ENCODE measurements at regions not wholly inside any gene's neighbourhood (a gene's known extent, or its start where the extent isn't known, plus 50 kb on each side); places are given as distances from the start of the nearest gene placed in this dataset.

GRCh38 chr2:221264318-221264717, 307.8 kb downstream of the EPHA4 start:
- Histone ChIP-seq H2BK20ac (ENCODE audit: low read depth, low read length, poor library complexity, severe bottlenecking) (no peak overlapping the region), H2AFZ (ENCODE audit: low read length) (no peak overlapping the region), H3T11ph (ENCODE audit: low read length) (no peak overlapping the region), H3K56ac (ENCODE audit: insufficient read length, low read depth, low read length) (no peak overlapping the region), H3K14ac (ENCODE audit: insufficient read depth, low read length) (no peak overlapping the region), H2AK5ac (ENCODE audit: insufficient read length, low read length) (no peak overlapping the region), H2BK15ac (ENCODE audit: low read depth, low read length) (no peak overlapping the region), H3K4me2 (ENCODE audit: insufficient read depth, insufficient read length, low read length) (no peak overlapping the region), H3K9me3 (ENCODE audit: control insufficient read depth, low read depth, low read length) (no peaks in the 10 kb centered on the region), H3K79me2 (ENCODE audit: insufficient read depth, low read length) (no peaks in the 10 kb centered on the region), H2BK120ac (ENCODE audit: low read depth, low read length, poor library complexity, severe bottlenecking) (no peak overlapping the region), H3K9ac (ENCODE audit: extremely low read depth, insufficient read length, low read length) (no peak overlapping the region), H3K23me2 (ENCODE audit: insufficient read length, low read depth, low read length, poor library complexity, severe bottlenecking) (no peaks in the 10 kb centered on the region), H2BK12ac (ENCODE audit: insufficient read length, low read depth, low read length) (no peak overlapping the region), H4K5ac (ENCODE audit: insufficient read length, low read depth, low read length) (no peak overlapping the region), H3K4ac (ENCODE audit: low read depth, low read length) (no peak overlapping the region), H3K18ac (ENCODE audit: insufficient read length, low read depth, low read length) (no peak overlapping the region), H4K8ac (replicated peaks; ENCODE audit: insufficient read length, low read depth, low read length) (no peak overlapping the region), H2BK5ac (ENCODE audit: insufficient read length, low read length) (no peak overlapping the region), H4K91ac (ENCODE audit: insufficient read length, low read depth, low read length) (no peak overlapping the region), H3K23ac (ENCODE audit: insufficient read length, low read depth, low read length) (no peak overlapping the region), H4K20me1 (ENCODE audit: control insufficient read depth, insufficient read depth, insufficient read length) (no peaks in the 10 kb centered on the region), H3K27ac (ENCODE audit: insufficient read length, low read depth, low read length) (no peak overlapping the region), H3K4me1 (ENCODE audit: insufficient read depth, low read length) (no peaks in the 10 kb centered on the region), H3K27me3 (ENCODE audit: insufficient read depth, low read length) (no peaks in the 10 kb centered on the region), H3K79me1 (ENCODE audit: insufficient read depth, low read depth, low read length, poor library complexity, severe bottlenecking) (no peaks in the 10 kb centered on the region)
- DNase-seq, result no peak
- peaks cover 0 to 7% of the 10 kb centered on the region in 2 experiments; a peak in 3 of 4 replicates for H3K4me1 Mint-ChIP-seq
- no peak overlapping the region for H3K4me3 Mint-ChIP-seq
- TF ChIP-seq, protein P1, sequence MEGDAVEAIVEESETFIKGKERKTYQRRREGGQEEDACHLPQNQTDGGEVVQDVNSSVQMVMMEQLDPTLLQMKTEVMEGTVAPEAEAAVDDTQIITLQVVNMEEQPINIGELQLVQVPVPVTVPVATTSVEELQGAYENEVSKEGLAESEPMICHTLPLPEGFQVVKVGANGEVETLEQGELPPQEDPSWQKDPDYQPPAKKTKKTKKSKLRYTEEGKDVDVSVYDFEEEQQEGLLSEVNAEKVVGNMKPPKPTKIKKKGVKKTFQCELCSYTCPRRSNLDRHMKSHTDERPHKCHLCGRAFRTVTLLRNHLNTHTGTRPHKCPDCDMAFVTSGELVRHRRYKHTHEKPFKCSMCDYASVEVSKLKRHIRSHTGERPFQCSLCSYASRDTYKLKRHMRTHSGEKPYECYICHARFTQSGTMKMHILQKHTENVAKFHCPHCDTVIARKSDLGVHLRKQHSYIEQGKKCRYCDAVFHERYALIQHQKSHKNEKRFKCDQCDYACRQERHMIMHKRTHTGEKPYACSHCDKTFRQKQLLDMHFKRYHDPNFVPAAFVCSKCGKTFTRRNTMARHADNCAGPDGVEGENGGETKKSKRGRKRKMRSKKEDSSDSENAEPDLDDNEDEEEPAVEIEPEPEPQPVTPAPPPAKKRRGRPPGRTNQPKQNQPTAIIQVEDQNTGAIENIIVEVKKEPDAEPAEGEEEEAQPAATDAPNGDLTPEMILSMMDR (conservative IDR thresholded peaks at IDR 0.05), result peak; percentile 32; the same call in 2 of the 3 replicates
- H3K27ac Mint-ChIP-seq, result no peak overlapping the region
- peaks cover 1% of the 10 kb centered on the region for H3K27me3 Mint-ChIP-seq (ENCODE audit: low read depth)
- no peaks in the 10 kb centered on the region for H3K9me3 Mint-ChIP-seq
- WGBS (ENCODE audit: extremely low coverage, insufficient read length, low lambda C conversion rate), result no CpG with 5 or more reads among the region's 2 CpGs
- H3K36me3 Mint-ChIP-seq (ENCODE audit: insufficient read depth in 1 of 3, low read depth in 3 of 3), result no peaks in the 10 kb centered on the region
